ENCODE measurements at regions not wholly inside any gene's neighbourhood (a gene's known extent, or its start where the extent isn't known, plus 50 kb on each side); places are given as distances from the start of the nearest gene placed in this dataset.

DNA sequence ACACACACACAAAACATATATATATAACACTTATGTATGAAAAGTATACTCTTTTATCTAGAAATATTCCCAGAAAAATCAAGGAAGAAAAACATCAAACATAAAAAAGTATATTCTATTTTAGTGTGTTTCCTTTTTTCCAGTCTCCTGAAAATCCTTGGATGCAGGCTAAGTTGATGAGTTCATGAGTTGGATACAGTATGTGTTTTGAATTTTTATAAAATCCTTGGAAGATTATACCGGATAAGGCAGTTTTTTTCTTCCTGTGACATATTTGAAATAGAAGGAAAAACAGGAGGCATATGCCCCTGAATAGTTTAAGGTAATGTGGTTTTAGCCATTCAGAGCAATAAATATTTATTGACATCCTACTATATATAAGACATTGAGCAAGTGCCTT lies 203.6 kb downstream of the SNX18 start:
- H3K4me2 ChIP-seq (ENCODE audit: low read length), result no peak overlapping the region
- H3K9ac ChIP-seq, result no peak overlapping the region
- H2AFZ ChIP-seq, result no peak overlapping the region
- no peak overlapping the region for H3K4me3 ChIP-seq (ENCODE audit: low read depth, low read length)
- no peaks in the 10 kb centered on the region for H3K27me3 ChIP-seq (ENCODE audit: control insufficient read depth, insufficient read depth, low read length)
- H3K79me2 ChIP-seq, result no peaks in the 10 kb centered on the region
- H3K9me3 ChIP-seq (ENCODE audit: control insufficient read depth, low read length), result no peaks in the 10 kb centered on the region
- H3K36me3 ChIP-seq (ENCODE audit: control insufficient read depth, insufficient read depth, low read length), result no peaks in the 10 kb centered on the region
- no peak overlapping the region for H3K27ac ChIP-seq
- H3K4me1 ChIP-seq, result peaks cover 4% of the 10 kb centered on the region
- TF ChIP-seq, protein P1, sequence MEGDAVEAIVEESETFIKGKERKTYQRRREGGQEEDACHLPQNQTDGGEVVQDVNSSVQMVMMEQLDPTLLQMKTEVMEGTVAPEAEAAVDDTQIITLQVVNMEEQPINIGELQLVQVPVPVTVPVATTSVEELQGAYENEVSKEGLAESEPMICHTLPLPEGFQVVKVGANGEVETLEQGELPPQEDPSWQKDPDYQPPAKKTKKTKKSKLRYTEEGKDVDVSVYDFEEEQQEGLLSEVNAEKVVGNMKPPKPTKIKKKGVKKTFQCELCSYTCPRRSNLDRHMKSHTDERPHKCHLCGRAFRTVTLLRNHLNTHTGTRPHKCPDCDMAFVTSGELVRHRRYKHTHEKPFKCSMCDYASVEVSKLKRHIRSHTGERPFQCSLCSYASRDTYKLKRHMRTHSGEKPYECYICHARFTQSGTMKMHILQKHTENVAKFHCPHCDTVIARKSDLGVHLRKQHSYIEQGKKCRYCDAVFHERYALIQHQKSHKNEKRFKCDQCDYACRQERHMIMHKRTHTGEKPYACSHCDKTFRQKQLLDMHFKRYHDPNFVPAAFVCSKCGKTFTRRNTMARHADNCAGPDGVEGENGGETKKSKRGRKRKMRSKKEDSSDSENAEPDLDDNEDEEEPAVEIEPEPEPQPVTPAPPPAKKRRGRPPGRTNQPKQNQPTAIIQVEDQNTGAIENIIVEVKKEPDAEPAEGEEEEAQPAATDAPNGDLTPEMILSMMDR (IDR thresholded peaks at IDR 0.05), result no peak

DNA sequence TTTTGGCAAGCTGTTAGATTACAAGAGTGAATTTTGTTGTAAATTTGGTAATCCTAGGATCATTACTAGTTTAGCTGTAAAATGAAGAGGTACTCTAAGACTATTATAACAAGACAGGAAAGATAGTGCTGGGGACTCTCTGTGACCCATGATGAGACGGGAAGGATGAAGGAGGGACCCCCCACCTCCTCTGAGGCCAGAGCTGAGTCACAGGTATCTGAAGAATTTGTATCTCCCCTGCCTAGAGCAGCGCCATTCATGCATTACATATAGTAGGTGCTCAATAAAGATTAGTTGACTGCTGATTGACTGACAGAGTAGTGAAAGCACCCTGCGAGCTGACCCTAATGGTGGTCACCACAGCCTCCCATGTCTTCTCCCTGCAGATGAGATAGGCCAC lies 202.8 kb downstream of the SNX18 start:
- H3K4me3 ChIP-seq (ENCODE audit: low read depth, low read length), result no peak overlapping the region
- no peaks in the 10 kb centered on the region for H3K9me3 ChIP-seq (ENCODE audit: control insufficient read depth, low read length)
- H3K9ac ChIP-seq, result no peak overlapping the region
- H3K4me2 ChIP-seq (ENCODE audit: low read length), result no peak overlapping the region
- H3K36me3 ChIP-seq (ENCODE audit: control insufficient read depth, insufficient read depth, low read length), result no peaks in the 10 kb centered on the region
- no peaks in the 10 kb centered on the region for H3K27me3 ChIP-seq (ENCODE audit: control insufficient read depth, insufficient read depth, low read length)
- H2AFZ ChIP-seq, result no peak overlapping the region
- peaks cover 4% of the 10 kb centered on the region for H3K4me1 ChIP-seq
- TF ChIP-seq, protein P1 (IDR thresholded peaks at IDR 0.05), result no peak
- no peak overlapping the region for H3K27ac ChIP-seq
- H3K79me2 ChIP-seq, result no peaks in the 10 kb centered on the region

DNA sequence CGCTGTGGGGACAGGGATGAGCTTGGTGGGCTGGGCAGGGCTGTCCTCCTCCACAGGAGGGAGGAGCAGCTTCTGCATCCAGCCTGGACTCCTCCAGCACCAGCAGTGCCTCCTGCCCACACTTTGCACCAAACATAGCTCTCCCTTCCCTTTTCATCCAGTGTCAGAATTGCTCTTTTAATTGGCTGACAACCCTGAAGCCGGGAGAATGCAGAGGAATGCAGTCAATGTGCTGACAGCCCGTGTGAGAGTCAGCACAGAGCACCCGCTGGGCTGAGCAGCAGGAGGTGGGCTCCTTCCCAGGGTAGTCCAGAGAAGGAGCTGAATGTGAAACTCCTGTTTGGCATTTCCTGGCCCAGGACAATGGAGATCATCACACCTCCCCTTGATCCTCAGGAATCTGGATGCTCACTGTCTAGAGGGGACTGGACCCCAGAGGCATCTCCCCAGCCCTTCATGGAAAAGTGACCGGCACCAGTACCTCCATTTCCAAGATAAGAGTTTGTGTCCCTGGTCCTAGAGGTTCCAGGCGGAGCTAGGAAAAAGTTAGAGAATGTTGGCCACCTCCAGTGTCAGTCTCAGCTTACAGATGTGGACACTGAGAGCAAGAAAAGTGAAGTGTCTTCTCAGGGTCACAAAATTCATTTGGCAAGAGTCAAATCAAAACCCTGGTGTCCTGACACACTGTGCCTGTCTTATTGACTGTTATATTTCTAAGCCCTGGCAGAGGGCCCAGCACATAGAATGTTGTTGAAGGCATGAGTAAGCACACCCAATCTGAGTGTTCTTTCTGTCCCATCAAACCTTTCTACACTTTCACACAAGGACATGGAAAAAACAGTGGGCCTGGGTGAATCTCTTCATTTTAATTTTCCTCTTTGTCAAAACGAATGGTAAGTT lies 202.1 kb downstream of the SNX18 start:
- H3K4me1 ChIP-seq, result peaks cover 4% of the 10 kb centered on the region
- H3K27ac ChIP-seq, result no peak overlapping the region

DNA sequence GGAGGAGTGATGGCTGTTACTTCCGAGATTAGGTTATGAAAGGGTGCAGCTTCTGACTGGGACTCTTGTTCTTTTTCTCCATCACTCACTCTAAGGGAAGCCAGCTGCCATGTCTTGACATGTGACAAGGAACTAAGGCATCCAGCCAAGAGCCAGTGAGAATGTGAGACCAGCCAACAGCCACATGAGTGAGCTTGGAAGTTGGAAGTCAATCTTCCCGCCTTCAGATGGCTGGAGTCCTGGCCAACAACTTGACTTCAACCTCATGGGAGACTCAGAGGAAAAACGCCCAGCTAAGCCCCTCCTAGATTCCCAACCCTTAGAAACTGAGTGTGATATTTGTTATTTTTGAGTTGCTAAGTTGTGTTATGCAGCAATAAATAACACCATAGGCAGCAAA lies 201.1 kb downstream of the SNX18 start:
- peaks cover 4% of the 10 kb centered on the region for H3K4me1 ChIP-seq
- no peak overlapping the region for H2AFZ ChIP-seq
- H3K9me3 ChIP-seq (ENCODE audit: control insufficient read depth, low read length), result no peaks in the 10 kb centered on the region
- no peaks in the 10 kb centered on the region for H3K27me3 ChIP-seq (ENCODE audit: control insufficient read depth, insufficient read depth, low read length)
- no peaks in the 10 kb centered on the region for H3K79me2 ChIP-seq
- H3K27ac ChIP-seq, result no peak overlapping the region
- no peak overlapping the region for H3K9ac ChIP-seq
- no peak overlapping the region for H3K4me2 ChIP-seq (ENCODE audit: low read length)
- TF ChIP-seq, protein P1 (IDR thresholded peaks at IDR 0.05), result no peak
- no peaks in the 10 kb centered on the region for H3K36me3 ChIP-seq (ENCODE audit: control insufficient read depth, insufficient read depth, low read length)
- no peak overlapping the region for H3K4me3 ChIP-seq (ENCODE audit: low read depth, low read length)

More for the DNA sequence above, 202.1 kb downstream of the SNX18 start:
- no peaks in the 10 kb centered on the region for H3K36me3 ChIP-seq (ENCODE audit: control insufficient read depth, insufficient read depth, low read length)
- no peaks in the 10 kb centered on the region for H3K9me3 ChIP-seq (ENCODE audit: control insufficient read depth, low read length)
- no peaks in the 10 kb centered on the region for H3K27me3 ChIP-seq (ENCODE audit: control insufficient read depth, insufficient read depth, low read length)
- H3K4me2 ChIP-seq (ENCODE audit: low read length), result no peak overlapping the region
- TF ChIP-seq, protein P1 (IDR thresholded peaks at IDR 0.05), result no peak
- no peak overlapping the region for H3K9ac ChIP-seq
- no peaks in the 10 kb centered on the region for H3K79me2 ChIP-seq
- no peak overlapping the region for H3K4me3 ChIP-seq (ENCODE audit: low read depth, low read length)
- H2AFZ ChIP-seq, result no peak overlapping the region

DNA sequence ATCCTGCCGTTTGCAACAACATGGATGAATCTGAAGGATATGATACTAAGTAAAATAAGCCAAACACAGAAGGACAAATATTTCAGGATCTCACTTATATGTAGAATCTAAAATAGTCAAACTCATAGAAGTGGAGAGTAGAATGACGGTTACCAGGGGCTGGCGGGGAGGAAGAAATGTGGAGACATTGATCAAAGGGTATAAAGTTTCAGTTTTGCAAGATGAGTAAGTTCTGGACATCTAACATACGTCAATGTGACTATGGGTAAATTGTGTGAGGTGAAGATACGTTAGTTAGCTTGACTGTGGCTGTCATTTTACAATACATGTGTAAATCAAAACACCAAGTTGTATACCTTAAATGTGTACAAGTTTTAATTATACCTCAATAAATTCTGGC lies 200.3 kb downstream of the SNX18 start:
- no peak overlapping the region for H3K4me2 ChIP-seq (ENCODE audit: low read length)
- H3K27me3 ChIP-seq (ENCODE audit: control insufficient read depth, insufficient read depth, low read length), result no peaks in the 10 kb centered on the region
- H3K4me1 ChIP-seq, result peaks cover 4% of the 10 kb centered on the region
- H3K9me3 ChIP-seq (ENCODE audit: control insufficient read depth, low read length), result no peaks in the 10 kb centered on the region
- no peaks in the 10 kb centered on the region for H3K36me3 ChIP-seq (ENCODE audit: control insufficient read depth, insufficient read depth, low read length)
- no peak overlapping the region for H3K27ac ChIP-seq
- no peaks in the 10 kb centered on the region for H3K79me2 ChIP-seq
- H3K4me3 ChIP-seq (ENCODE audit: low read depth, low read length), result no peak overlapping the region
- no peak overlapping the region for H2AFZ ChIP-seq
- no peak overlapping the region for H3K9ac ChIP-seq
- TF ChIP-seq, protein P1 (IDR thresholded peaks at IDR 0.05), result no peak
